ENCODE measurements at regions not wholly inside any gene's neighbourhood (a gene's known extent, or its start where the extent isn't known, plus 50 kb on each side); places are given as distances from the start of the nearest gene placed in this dataset.

DNA sequence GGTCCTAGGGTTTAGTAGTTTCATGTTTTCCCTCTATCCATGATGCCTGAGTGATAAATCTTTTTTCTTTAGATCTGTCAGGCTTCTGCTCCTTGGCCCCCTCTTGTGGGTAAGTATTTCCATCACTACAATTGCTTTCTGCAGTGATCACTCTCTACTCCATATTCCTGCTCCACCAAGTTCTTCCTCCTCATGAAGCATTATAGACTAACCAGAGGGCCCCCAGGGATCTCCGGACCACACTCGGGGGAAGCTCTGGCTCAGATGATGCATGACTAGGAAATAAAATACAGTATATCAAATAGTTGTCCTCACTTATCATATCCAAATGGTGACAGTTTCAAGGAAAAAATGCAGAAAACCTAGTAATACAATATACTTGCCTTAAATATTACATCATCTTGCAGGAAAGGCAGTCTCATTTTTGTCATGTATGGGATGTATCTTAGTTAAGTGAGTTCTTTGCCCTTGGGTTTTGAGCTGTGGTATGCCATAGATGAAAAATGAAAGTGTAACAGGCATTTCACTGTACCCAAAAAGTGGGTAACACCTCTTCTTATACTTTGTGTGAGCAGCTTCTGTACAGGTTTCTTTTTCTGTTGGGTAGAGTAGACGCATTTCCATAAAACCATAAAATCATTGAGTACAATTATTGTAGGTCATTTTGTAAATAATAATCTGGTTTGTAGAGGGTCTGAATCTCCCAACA, 200.9 kb upstream of the EYA4 start:
- DNase-seq (ENCODE audit: low read depth) = peak; percentile 51
- TF ChIP-seq, protein P1, sequence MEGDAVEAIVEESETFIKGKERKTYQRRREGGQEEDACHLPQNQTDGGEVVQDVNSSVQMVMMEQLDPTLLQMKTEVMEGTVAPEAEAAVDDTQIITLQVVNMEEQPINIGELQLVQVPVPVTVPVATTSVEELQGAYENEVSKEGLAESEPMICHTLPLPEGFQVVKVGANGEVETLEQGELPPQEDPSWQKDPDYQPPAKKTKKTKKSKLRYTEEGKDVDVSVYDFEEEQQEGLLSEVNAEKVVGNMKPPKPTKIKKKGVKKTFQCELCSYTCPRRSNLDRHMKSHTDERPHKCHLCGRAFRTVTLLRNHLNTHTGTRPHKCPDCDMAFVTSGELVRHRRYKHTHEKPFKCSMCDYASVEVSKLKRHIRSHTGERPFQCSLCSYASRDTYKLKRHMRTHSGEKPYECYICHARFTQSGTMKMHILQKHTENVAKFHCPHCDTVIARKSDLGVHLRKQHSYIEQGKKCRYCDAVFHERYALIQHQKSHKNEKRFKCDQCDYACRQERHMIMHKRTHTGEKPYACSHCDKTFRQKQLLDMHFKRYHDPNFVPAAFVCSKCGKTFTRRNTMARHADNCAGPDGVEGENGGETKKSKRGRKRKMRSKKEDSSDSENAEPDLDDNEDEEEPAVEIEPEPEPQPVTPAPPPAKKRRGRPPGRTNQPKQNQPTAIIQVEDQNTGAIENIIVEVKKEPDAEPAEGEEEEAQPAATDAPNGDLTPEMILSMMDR (IDR thresholded peaks at IDR 0.05; ENCODE audit: low read length, missing control alignments) = peak; percentile 66
- no peak overlapping the region for H3K4me3 ChIP-seq (replicated peaks; ENCODE audit: low read depth, low read length)

DNA sequence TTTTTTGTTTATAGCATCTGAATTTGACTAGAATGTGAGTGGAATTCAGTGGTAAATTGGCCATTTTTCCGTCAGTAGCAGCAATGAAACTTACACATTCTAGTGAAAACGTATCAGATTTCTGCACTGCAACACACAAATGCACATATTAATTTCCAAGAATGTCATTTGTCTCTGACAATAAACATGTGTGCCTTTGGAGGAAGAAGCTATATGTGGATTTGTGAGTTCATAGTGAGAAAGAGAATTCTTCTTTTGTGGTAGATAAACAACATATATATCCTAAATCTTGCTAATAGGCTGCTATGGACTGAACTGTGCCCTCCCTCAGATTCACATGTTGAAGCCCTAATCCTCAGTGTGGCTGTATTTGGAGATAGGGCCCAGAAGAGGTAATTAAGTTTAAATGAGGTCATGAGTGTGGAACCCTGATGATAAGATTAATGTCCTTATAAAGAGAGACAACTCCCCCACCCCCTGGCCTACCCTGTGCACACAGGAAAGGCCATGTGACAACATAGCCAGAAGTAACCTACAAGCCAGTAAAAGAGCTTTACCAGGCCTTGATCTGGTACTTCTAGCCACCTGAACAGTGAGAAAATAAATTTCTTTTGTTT, 200.2 kb upstream of the EYA4 start:
- TF ChIP-seq, protein P1 (IDR thresholded peaks at IDR 0.05; ENCODE audit: low read length, missing control alignments) = no peak
- no peak for DNase-seq (ENCODE audit: low read depth)
- no peak overlapping the region for H3K4me3 ChIP-seq (replicated peaks; ENCODE audit: low read depth, low read length)

DNA sequence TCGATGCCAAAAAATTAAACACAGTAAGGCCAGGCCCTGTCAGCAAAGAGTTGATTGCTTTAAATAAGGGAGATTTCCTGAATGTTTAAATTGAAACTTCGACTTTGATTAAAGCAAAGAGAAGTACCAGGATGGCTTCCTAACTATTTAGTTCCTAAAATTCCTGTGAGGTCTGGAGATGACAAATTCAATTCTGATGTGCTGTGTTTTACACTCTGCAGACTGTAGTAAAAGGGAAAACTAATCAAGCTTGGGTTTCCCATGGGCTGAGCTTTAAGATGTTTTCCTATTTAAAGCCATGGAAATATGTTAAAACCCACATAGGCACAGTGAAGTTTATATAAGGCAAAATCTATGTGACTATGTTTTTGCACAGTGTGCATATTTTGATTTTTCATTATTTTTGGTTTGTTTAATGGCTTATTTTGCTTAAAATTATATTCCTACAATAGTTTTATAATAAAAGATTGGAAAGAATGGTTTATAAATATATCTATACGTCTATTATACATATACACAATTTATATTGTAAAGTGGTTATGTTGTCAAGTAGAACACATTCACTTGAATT, 198.5 kb upstream of the EYA4 start:
- no peak for DNase-seq (ENCODE audit: low read depth)
- no peak overlapping the region for H3K4me3 ChIP-seq (replicated peaks; ENCODE audit: low read depth, low read length)
- TF ChIP-seq, protein P1 (IDR thresholded peaks at IDR 0.05; ENCODE audit: low read length, missing control alignments) = no peak

DNA sequence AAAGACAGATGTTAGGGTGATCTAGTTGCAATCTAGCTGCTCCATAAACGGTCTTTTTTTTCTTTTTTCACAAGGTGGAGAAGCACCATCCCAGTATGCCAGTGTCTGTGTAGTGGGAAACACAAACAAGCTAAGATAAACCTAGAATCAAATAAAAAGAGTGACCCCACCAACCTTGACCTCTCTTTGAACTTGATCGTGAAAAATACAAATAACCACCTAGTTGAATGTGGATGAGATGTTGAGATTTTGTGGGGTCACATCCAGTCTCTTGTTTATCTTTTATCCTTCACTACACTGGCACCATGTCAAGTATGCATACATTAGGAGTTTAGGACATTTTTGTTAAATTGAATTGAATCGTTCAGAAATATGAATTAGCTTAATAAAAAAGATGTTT, 194.6 kb upstream of the EYA4 start:
- DNase-seq (ENCODE audit: low read depth) = no peak
- H3K4me3 ChIP-seq (replicated peaks; ENCODE audit: low read depth, low read length) = no peak overlapping the region
- TF ChIP-seq, protein P1 (IDR thresholded peaks at IDR 0.05; ENCODE audit: low read length, missing control alignments) = no peak

DNA sequence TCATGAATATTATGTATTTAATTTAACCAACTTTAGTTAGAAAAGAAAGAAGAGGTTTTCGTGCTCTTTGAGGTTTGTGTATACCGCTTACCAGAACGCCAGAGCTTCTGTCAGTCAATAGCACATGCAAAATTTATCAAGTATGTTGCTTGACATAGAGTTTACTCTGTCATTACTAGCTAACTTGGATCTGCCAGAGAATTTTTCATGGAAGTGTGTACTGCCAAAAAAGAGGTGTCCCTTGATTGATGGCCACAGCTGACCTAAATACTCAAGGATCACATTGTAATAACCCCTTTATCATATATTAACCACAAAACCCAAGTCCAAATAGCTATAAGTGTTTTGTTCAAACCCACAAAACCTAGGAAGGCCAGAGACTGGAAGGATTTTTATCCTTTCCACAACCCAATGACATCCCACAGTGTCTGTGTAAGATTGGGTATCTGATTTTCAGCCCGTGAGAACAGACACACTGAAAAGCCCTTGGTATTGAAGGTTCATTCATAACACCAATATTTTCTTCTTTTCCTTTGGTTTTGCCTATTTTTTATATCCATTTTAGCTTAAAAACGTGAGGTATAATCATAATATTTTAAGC, 194.0 kb upstream of the EYA4 start:
- H3K4me3 ChIP-seq (replicated peaks; ENCODE audit: low read depth, low read length) = no peak overlapping the region
- TF ChIP-seq, protein P1 (IDR thresholded peaks at IDR 0.05; ENCODE audit: low read length, missing control alignments) = no peak
- no peak for DNase-seq (ENCODE audit: low read depth)

DNA sequence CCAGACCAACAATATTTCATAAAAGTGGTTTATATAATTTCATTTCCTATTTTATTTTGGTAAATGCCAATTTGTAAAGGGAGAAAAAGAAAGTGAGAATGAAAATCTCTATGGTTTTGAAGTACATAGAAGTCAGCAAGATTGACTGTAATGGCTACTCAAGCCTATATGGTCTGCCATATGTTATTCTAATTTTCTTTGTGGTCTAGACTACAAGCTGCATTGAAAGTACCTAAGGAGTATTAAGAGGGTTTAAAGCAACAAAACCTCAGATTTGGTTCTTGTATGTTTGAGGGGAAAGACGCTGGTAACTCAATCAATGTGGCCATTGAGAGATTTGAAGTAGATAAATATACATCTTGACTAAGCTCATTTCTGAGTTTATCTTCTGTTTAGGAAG, 193.5 kb upstream of the EYA4 start:
- no peak overlapping the region for H3K4me3 ChIP-seq (replicated peaks; ENCODE audit: low read depth, low read length)
- no peak for DNase-seq (ENCODE audit: low read depth)
- TF ChIP-seq, protein P1 (IDR thresholded peaks at IDR 0.05; ENCODE audit: low read length, missing control alignments) = no peak

All from fibroblast of pulmonary artery (primary cell).